ENCODE measurements at regions not wholly inside any gene's neighbourhood (a gene's known extent, or its start where the extent isn't known, plus 50 kb on each side); places are given as distances from the start of the nearest gene placed in this dataset.

- no peak for TF ChIP-seq ARID4B (CRISPR knock-in tag; IDR thresholded peaks at IDR 0.05; ENCODE audit: borderline replicate concordance)
- TF ChIP-seq ZNF532 (CRISPR knock-in tag; IDR thresholded peaks at IDR 0.05; ENCODE audit: borderline replicate concordance), result no peak
- no peak for TF ChIP-seq ATF1 (CRISPR knock-in tag; IDR thresholded peaks at IDR 0.05)
Observed at GRCh38 chr16:65463652-65464260, 341.9 kb upstream of the CDH11 start (continued).

GRCh38 chr16:65457084-65457483 is 335.2 kb upstream of the CDH11 start:
- Mint-ChIP-seq H3K9me3 (no peaks in the 10 kb centered on the region), H3K36me3 (no peaks in the 10 kb centered on the region), H3K4me1 (0 out of 2 replicates have a peak, but pooled peaks cover 4% of the 10 kb centered on the region), H3K27ac (no peak overlapping the region), H3K4me3 (no peak overlapping the region), H3K27me3 (ENCODE audit: low read depth) (no peaks in the 10 kb centered on the region; the same call in none of the 2 replicates)
- TF ChIP-seq GRHL2 (CRISPR knock-in tag; IDR thresholded peaks at IDR 0.05; ENCODE audit: insufficient replicate concordance, severe bottlenecking), result no peak
- TF ChIP-seq USF1 (CRISPR knock-in tag; IDR thresholded peaks at IDR 0.05), result no peak
- TF ChIP-seq TEAD4 (CRISPR knock-in tag; IDR thresholded peaks at IDR 0.05), result no peak
- no peak for TF ChIP-seq MYBL2 (CRISPR knock-in tag; IDR thresholded peaks at IDR 0.05)
- no peak for TF ChIP-seq JAZF1 (CRISPR knock-in tag; IDR thresholded peaks at IDR 0.05)
- TF ChIP-seq PREB (CRISPR knock-in tag; IDR thresholded peaks at IDR 0.05; ENCODE audit: borderline replicate concordance), result no peak
- no peak for TF ChIP-seq IRF1 (CRISPR knock-in tag; IDR thresholded peaks at IDR 0.05)
- no peak for TF ChIP-seq TEAD1 (CRISPR knock-in tag; IDR thresholded peaks at IDR 0.05)
- no peak for TF ChIP-seq HMGA2 (CRISPR knock-in tag; IDR thresholded peaks at IDR 0.05)
- no peak for TF ChIP-seq RELA (CRISPR knock-in tag; IDR thresholded peaks at IDR 0.05; ENCODE audit: borderline replicate concordance)
- no peak for TF ChIP-seq GABPB1 (CRISPR knock-in tag; IDR thresholded peaks at IDR 0.05)
- no peak for TF ChIP-seq ZNF423 (CRISPR knock-in tag; IDR thresholded peaks at IDR 0.05)
- no peak for TF ChIP-seq NFYB (CRISPR knock-in tag; conservative IDR thresholded peaks at IDR 0.05; ENCODE audit: low read depth)
- TF ChIP-seq ERG (CRISPR knock-in tag; IDR thresholded peaks at IDR 0.05), result no peak
- no peak for TF ChIP-seq KAT7 (CRISPR knock-in tag; IDR thresholded peaks at IDR 0.05; ENCODE audit: borderline replicate concordance)
- no peak for TF ChIP-seq MLX (CRISPR knock-in tag; IDR thresholded peaks at IDR 0.05)
- no peak for TF ChIP-seq TCF7 (CRISPR knock-in tag; IDR thresholded peaks at IDR 0.05; ENCODE audit: low read depth)
- ATAC-seq, result no peak
- DNase-seq (ENCODE audit: low spot score), result no peak
- ChIA-PET CTCF (no interaction called here), POLR2A (no interaction called here)

Measured in WTC11 (cell line).